COLO668 (cell line): ENCODE measurements at regions not wholly inside any gene's neighbourhood (a gene's known extent, or its start where the extent isn't known, plus 50 kb on each side); places are given as distances from the start of the nearest gene placed in this dataset.
"Not testable (repeated sequence)": the region's sequence is repeated elsewhere in the genome, so short reads cannot be mapped to it uniquely, and the experiment has no call there.

Experiments used
- DNase-seq: peaks from one replicate; lab custom pipeline; 2025; ENCODE audit not compliant: unreplicated experiment; lab: John Stamatoyannopoulos, UW

GRCh38 chr19:23597661-23598060, 89.4 kb downstream of the ZNF675 start:
- DNase-seq, result no peak

GRCh38 chr19:23596872-23597271, 90.1 kb downstream of the ZNF675 start:
- no peak for DNase-seq

- not testable (repeated sequence) for DNase-seq
These were observed 92.7 kb downstream of the ZNF675 start for GRCh38 chr19:23594311-23594710.

GRCh38 chr19:23587546-23587945, 99.5 kb downstream of the ZNF675 start:
- no peak for DNase-seq

GRCh38 chr19:23577501-23577900, 109.5 kb downstream of the ZNF675 start:
- no peak for DNase-seq

GRCh38 chr19:23571175-23571574, 115.8 kb downstream of the ZNF675 start:
- no peak for DNase-seq

- not testable (repeated sequence) for DNase-seq
These were observed 118.9 kb downstream of the ZNF675 start for GRCh38 chr19:23568116-23568515.

- DNase-seq, result no peak
These were observed 121.8 kb downstream of the ZNF675 start for GRCh38 chr19:23565256-23565655.

GRCh38 chr19:23563326-23563725, 123.7 kb downstream of the ZNF675 start:
- no peak for DNase-seq

- DNase-seq, result no peak
These were observed 125.7 kb downstream of the ZNF675 start for GRCh38 chr19:23561341-23561740.

GRCh38 chr19:23560051-23560450, 127.0 kb downstream of the ZNF675 start:
- no peak for DNase-seq

GRCh38 chr19:23558541-23558940, 128.5 kb downstream of the ZNF675 start:
- DNase-seq, result no peak

GRCh38 chr19:23557381-23557780, 129.6 kb downstream of the ZNF675 start:
- DNase-seq, result no peak

- no peak for DNase-seq
These were observed 132.5 kb downstream of the ZNF675 start for GRCh38 chr19:23554548-23554947.

- DNase-seq, result not testable (repeated sequence)
These were observed 136.9 kb downstream of the ZNF675 start for GRCh38 chr19:23550102-23550501.

GRCh38 chr19:23547816-23548430, 139.1 kb downstream of the ZNF675 start:
- no peak for DNase-seq

GRCh38 chr19:23547156-23547555, 139.9 kb downstream of the ZNF675 start:
- DNase-seq, result no peak

- no peak for DNase-seq
These were observed 143.7 kb downstream of the ZNF675 start for GRCh38 chr19:23543351-23543750.

GRCh38 chr19:23542562-23542961, 144.4 kb downstream of the ZNF675 start:
- no peak for DNase-seq

- no peak for DNase-seq
These were observed 145.0 kb downstream of the ZNF675 start for GRCh38 chr19:23541991-23542390.

- DNase-seq, result not testable (repeated sequence)
These were observed 144.9 kb upstream of the ZNF91 start for GRCh38 chr19:23540180-23540579.

- DNase-seq, result no peak
These were observed 144.2 kb upstream of the ZNF91 start for GRCh38 chr19:23539499-23539898.

- not testable (repeated sequence) for DNase-seq
These were observed 141.9 kb upstream of the ZNF91 start for GRCh38 chr19:23537136-23537535.
